GM21529 (cell line): ENCODE measurements at regions not wholly inside any gene's neighbourhood (a gene's known extent, or its start where the extent isn't known, plus 50 kb on each side); places are given as distances from the start of the nearest gene placed in this dataset.
"Not testable (repeated sequence)": the region's sequence is repeated elsewhere in the genome, so short reads cannot be mapped to it uniquely, and the experiment has no call there.

ENCODE experiments used
- ATAC-seq: cut with Tn5 transposase; IDR thresholded peaks from one replicate; pipeline ENCODE4 v1.9.1; 2021; ENCODE audit not compliant: unreplicated experiment

DNA sequence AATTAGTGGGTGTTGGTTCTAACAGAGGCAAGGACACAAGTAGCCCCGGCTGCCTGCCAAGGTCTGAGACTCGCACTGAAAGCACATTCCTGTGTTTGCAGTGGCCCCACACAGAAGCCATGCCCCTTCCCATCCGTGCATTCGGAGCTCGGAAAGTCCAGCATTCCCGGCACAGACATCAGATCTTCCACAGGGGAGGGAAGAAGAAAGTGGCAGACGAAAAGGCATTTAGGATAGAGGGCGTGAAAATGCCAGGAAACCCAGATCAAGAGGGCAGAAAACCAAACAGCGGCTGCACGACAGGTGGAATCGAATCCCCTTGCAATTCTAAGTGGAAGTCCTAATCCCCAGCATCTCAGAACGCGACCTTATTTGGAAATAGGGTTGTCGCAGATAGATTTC is 105.5 kb upstream of the ASB18 start:
- no peak for ATAC-seq

DNA sequence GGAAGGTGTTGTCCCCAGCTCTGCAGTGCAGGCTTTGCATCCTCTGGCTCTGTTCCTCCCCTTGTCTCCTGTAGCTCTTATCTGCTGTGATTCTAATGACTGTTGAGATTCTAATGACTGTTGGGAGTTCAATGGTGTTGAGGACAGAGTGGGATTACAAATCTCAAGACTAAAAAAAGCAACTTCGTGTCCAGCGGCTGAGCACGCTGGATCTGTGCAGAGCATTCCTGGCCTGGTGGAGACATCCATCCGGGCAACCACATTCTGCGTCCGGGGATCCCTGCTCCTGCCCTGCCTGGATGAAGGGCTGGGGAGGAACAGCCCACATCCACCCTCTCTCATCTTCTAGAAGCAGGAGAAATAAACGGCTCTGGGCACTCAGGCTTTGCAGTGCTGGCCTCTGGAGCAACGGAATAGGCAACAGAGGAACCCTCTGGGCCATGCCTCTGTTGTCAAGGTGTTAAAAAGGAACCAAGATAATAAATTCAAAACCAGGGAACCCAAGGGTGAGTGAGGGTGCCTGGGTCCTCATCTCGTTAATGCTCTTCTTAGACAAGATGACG is 106.7 kb upstream of the ASB18 start:
- no peak for ATAC-seq

DNA sequence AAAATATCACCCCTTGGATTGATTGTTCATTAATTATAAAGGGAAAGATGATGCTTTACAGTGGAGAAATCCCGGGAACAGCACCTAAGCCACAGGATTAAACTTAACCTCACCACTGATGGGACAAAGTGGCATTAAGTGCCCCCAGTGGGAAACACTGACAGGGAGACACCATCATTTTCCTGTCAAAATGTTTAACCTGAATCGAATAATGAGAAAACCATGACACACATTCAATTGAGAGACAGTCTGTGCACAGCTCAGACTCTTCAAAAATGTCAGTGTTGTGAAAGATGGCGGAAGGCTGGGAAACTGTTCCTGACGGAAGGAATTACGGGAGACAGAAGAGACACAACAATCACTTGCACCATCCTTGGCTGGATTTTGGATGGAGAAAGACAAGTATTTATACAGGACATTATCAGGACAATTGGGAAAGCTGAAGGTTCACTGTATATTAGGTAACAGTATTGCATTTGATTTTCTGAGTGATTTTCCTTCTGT is 111.8 kb upstream of the ASB18 start:
- no peak for ATAC-seq

DNA sequence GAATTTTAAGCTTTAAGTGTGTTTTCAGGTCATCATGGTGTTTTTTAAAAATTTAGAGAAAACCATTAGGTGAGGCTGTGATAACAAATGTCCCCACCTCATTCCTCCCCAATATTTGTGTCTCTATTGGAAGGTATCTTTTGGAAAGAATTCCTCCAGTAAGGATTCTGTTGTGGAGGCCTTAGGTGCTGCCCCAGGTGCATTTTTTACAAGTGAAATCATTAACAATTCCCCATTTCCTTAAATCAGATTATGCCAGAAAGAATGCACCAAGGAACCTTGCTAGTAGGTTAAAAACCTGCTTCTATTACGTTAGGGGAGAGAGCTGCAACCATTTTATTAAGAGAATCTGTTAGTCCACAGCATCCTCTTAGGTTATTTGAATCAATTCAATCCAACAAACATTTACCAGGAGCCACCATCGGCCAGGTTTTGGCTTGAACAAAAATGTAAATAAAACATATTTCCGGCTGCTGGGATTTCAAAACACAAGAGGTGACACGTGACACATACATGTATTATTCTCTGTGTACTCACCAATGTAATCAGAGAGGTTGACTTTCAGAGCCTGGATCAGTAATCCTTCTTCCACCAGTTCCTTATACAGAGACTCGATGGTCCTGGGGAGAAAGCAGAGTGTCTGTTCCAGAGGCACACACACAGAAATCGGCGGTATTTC is 112.5 kb upstream of the ASB18 start:
- ATAC-seq, result no peak

DNA sequence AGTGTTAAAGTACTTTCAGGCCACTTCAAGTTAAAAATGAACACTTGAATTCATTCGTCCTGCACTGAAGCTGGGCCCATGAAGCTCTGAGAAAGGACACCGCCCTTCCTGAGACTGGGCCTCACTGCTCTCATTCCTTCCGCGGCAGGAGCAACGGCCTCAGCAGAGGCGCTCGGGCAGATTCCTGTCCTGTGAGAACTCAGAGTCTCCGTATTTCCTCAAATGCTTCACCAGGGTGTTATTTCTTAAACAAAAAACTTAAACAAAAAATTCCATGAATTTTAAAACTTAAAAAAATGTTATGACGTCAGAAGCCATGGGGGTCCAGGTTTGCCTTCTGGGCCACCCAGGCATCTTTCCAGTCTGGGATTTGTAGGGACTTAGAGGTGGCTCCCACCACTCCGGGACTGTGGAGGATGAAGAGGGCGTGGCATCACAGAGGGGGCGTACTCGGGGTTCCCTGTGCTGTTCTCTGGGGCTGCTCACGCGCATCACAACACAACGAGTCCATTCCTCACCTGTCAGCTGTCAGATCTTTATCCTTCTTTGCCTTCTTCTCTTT is 115.9 kb upstream of the ASB18 start:
- no peak for ATAC-seq

DNA sequence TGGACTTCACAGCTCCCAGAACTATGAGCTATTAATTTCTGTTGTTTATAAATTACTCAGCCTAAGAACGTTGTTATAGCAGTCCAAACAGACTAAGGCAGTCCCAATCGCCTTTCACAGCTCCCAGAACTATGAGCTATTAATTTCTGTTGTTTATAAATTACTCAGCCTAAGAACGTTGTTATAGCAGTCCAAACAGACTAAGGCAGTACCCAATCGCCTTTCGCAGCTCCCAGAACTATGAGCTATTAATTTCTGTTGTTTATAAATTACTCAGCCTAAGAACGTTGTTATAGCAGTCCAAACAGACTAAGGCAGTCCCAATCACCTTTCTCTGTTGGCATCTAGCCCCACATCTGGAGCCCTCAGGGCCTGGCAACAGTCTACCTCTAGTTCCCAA is 117.0 kb upstream of the ASB18 start:
- not testable (repeated sequence) for ATAC-seq

DNA sequence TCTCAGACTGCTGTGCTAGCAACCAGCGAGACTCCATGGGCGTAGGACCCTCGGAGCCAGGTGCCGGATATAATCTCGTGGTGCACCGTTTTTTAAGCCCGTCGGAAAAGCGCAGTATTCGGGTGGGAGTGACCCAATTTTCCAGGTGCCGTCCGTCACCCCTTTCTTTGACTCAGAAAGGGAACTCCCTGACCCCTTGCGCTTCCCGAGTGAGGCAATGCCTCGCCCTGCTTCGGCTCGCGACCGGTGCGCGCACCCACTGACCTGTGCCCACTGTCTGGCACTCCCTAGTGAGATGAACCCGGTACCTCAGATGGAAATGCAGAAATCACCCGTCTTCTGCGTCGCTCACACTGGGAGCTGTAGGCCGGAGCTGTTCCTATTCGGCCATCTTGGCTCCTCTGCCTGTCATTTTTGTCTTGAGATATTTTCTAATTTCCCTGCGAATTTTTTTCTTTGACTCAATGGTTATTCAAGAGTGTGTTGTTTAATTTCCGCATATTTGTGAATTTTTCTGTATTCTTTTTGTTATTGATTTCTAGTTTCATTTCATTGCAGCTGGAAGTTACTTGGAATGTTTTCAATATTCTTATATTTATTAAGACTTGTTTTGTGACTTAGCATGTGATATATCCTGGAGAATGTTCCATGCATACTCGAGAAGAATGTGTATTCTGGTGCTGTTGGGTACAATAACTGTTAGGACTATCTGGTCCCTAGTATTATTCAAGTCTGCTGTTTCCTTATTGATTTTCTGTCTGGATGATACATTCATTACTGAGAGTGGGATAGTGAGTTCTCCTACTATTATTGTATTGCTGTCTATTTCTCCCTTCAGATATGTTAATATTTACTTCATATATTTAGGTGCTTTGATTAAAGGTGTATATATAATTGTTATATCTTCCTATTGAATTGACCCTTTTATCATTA is 125.3 kb upstream of the ASB18 start:
- not testable (repeated sequence) for ATAC-seq

DNA sequence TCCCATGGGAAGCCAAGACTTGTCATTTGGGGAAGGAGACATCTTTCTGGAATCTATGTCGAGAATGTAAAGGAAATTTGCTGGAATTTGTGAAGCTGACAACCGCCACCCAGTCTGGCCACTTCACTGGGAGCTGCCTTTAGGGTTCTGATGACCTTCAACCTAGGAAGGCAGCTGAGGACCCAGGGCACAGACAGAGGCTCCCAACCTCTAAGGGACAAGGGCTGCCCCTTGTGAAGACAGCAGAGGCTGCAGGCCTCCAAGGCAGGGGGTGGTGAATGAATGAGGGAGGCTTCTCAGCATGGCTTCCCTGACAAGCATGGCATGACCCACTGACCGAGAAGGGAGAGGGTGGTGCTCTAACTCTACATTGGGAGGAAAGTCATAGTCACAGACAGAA is 128.9 kb upstream of the ASB18 start:
- no peak for ATAC-seq

DNA sequence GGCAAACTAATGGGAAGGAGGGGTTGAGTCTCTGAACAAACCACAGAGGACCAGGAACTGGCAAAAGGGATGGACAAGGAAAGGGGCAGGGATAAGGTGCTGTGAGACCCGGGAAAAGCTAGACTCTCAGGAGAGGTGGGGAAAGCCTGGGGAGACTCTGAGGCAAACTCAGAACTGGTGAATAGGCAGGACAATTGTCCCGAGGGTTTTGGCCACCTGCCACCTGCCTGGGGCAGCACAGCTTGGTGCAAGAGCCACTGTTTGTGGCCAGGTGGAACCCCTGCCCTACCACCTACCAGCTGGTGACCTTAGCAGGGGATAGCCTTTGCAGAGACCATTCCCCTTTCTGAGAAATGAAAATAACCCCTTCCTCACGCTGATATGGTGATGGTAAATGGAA is 129.4 kb upstream of the ASB18 start:
- no peak for ATAC-seq

DNA sequence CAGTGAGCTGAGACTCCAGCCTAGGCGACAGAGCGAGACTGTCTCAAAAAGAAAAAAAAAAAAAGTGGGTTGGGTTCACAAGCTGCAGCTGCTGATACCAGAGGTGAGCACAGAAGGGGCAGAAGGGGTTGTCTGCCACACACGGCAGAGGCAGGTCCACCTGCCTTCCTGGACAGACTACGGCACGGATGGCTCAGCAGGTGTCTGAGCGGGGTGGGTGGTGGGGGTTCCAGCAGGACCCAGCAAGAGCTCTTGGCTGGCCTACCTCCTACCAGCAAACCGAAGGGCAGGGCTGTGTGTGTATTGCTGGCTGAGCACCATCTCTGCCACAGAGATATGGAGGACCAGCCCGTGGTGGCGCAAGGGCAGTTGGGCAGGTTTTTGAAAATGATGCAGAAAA is 130.4 kb upstream of the ASB18 start:
- ATAC-seq, result no peak

DNA sequence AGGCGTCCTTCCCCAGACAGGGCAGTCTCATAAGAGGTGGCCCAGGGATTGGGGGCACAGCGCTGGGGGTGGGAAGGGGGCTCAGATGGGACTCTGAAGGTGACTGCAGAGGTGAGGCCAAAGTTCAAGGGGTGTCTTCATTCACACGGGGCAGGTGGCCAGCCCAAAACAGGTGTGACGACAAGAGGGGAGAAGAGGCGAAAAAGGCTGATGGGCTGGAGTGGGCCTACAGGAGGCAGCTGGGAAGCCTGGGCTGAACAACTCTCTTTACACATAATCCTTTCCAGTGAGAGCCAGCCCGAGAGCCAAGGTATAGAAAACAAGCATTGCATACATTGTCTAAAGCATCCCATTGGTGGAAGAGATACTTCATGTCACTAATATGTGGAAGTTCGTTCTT is 130.9 kb upstream of the ASB18 start:
- ATAC-seq, result no peak

DNA sequence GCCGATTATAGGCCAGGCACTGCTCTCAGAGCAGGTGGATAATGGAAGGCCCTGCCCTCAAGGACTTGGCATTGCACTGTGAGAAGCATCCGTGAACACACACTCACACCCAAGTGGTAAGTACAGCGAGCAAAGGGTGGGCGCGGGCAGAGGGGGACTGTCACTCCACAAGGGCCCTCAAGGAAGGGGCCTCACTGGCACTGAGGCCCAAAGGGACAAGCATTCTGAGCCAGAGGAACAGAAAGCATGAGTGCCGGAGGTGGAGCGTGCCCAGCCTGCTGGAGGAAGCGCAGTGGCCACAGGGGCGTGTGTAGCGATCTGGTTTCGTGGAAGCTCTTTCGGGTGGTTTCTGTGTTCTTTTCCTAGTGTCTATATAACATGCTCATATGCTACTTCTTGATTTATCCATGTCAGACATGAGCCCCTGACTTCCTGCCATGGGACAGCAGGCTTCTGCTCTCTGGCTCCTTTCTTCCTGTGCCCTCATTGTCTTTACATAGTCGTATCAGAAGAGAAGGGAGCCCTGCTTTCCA is 132.7 kb upstream of the ASB18 start:
- ATAC-seq, result no peak

DNA sequence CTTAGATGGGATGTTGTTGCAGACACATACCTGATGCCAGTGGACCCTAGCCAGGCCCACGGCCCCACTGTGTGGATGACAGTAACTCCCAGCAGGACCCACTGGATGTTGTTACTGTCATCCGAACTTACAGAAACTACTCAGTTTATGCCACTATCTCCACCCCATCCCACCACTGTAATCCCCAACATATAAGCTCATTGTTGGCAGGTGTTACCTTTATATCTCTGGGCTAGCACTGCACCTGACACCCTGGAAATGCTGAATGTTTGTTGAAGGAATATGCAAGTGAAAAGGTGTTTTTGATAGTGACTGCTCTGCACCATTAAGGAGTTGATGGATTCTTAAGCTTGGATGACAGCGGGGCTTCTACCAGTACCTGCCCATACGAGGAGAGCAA is 133.5 kb upstream of the ASB18 start:
- no peak for ATAC-seq

DNA sequence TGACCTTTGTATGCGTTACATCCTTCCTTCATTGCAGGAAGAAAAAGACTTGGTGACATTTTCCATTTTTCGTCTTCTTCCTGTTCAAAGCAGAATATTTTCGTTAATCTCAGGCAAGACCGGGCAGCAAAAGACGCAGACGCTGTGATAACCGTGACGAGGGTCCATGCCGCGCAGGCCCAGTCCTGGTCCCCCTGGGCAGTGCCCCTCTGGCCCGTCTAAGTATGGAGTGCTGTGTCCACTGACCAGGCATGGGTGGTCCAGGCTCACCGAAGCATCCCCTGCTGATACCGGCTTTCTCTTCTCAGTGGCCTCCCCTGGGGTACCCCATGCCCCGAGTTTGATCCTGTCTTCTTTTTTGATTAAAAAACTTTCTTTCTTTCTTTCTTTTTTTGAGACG is 135.2 kb upstream of the ASB18 start:
- no peak for ATAC-seq

DNA sequence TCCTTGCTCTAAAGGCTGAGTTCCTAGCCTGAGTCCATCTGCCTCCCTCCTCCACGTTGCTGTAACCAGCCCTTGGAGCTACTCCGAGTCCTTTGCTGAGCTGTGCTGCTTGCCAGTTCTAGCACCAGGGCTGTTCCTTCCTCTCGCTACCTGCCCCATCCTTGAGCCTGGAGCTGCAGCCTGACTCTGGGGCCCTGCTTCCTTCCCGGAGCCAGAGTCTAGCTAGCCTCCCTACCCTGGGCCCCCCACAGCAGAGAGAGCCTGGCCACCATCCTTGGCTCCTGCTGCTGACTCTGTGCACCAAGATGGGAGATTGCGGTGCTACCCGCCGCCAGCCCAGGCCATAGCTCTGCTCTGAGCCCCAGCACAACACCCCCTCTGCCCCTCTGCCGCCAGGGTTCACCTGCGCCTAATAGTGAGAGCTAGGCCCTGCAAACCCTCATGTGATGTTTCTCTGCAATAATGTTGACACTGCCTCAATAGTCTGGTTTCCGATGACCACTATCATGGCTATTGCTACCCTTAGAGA is 135.9 kb upstream of the ASB18 start:
- no peak for ATAC-seq

DNA sequence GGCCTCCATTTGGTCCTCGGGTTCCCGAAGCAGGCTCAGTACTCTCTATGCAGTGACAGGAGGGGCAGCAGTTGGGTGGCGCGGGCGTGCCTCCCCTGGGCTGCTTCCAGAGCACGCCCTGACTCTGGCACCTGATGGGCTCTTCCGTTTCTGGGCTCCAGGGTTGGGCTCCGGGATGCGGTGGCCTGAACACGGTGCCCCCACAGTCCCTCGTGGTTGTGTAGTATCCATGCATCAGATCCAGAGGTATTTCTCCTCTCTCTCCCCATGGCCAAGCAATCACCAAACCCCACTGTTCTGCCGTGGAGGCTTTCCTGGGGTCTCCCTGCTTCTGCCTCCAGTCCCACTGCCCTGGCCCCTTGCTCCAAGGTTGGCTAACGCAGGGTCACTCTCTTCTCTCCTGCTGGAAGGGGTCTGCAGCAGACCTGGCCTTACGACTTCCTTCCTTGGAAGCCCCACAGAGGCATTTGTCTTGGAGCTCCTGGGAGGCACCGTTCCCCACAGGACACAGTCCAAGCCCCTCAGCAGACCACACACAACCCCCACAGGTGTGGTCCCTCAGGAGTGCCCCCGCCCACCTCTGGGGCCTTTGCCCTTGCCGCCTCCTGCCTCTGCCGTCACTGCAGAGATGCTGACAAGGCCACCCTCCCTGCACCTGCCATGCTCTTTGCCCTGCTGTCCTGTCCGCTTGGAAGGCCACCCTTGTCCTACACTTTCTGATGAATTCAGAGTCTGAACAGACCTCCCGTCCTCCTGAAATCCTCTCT is 136.6 kb upstream of the ASB18 start:
- ATAC-seq, result no peak

DNA sequence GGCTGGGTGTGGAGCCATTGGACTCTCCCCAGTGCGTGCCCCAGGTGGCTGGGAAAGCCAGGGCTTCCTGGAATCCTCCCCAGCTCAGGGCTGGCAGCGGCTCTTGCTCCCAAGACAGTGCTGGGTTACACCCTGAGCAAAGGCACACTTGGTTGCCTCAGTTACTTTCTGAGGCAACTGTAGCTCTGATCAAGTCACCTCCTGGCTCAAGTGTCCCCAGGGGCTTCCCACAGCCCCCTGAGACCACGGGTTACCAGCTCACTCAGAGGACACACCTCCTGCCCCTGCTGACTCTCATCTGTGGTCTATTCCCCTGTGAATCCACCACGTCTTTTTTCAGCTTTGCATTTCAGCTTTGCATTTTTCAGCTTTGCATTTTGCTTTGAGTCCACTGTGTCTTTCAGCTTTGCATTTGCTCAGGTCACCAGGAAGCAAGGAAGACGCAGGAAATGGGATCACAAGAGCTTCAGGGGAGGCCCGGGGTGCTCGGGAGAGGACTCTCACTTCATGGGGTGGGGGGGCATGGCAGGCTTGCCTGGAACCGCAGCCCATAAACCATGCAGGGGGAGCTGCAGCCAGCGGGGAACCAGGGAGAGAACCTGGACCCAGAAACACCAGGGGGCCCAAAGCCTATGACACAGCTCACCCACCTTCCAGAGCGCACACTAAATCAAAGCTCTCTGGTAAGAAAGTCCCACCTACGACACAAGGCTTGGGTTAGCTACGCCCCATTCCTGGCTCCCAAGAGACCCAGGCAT is 138.0 kb upstream of the ASB18 start:
- no peak for ATAC-seq

DNA sequence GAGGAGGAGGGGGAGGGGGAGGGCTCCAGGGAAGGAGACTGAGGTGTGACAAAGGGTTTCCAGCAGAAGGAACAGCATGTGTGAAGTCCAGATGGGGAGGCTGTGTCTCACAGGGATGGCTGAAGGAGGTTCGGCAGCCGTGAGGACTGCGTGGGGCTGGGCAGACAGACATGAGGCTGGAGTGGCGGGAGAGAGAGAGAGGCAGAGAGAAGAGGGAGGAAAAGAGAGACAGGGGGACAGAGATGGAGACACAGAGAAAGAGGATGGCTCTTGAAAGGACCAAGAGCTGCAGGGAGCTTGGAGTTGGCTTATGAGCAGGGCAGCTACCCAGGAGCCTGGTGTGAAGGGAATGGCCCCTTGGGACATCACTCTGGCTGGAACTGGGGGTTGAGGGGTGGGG is 138.9 kb upstream of the ASB18 start:
- no peak for ATAC-seq

DNA sequence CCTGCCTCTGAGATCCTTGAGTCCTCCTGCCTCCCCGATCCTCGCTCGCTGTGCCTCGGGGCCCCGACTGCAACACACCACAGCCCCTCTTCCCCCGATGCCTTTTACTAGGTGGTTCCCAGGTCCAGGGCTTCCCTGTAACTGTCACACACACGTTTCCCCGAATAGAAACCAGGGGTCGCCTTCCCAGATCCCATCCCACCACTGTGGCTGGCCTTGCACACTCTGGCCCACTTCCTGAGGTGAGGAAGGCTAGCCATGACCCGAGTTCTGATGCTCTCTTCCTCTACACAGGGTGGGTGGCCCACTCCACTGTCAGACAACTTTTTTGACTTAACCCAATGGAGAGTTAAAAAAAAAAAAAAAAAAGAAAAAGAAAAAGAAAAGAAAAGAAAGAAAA is 139.6 kb upstream of the ASB18 start:
- ATAC-seq, result no peak

DNA sequence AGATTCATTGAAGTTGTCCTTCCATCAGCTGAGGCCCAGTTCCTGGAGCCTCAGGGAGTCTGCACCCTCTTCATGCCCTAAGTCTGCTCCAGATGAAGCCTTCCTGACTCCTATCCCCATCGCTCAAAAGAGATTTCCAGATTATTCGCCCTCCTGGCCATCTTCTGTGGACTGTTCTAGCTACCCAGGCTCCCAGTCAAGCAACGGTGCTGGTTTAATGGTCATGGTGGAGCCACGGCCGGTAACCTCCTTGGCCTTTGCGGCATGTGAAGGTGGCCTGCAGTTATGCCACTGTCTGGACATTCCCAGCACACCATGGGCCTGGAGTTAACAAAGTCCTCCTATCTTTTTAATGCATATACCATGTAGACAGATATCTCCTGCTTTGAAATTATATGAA is 140.1 kb upstream of the ASB18 start:
- no peak for ATAC-seq
